H7 (cell line): ENCODE measurements at regions not wholly inside any gene's neighbourhood (a gene's known extent, or its start where the extent isn't known, plus 50 kb on each side); places are given as distances from the start of the nearest gene placed in this dataset.

Source experiments
- DNase-seq: peaks from one replicate; pipeline ENCODE4 v3.0.0; 2012
- H3K27me3 ChIP-seq: 2 replicates; pipeline ENCODE4 v1.6.0; 2011; ENCODE audit warnings: mild to moderate bottlenecking, low read length; ENCODE audit not compliant: control insufficient read depth, insufficient read depth
- H3K36me3 ChIP-seq: replicated peaks from 2 replicates; pipeline ENCODE4 v1.5.1; 2011; ENCODE audit warnings: low read length; ENCODE audit not compliant: control insufficient read depth, insufficient read depth
- H3K4me3 ChIP-seq: 2 replicates; pipeline ENCODE4 v1.5.1; 2011; ENCODE audit warnings: low read depth, mild to moderate bottlenecking, control low read depth, low read length, moderate library complexity; ENCODE audit not compliant: insufficient read depth

GRCh38 chr5:6013506-6013905, 364.8 kb downstream of the MED10 start:
- H3K27me3 ChIP-seq: no peaks in the 10 kb centered on the region
- DNase-seq: no peak
- H3K4me3 ChIP-seq: no peak overlapping the region
- no peaks in the 10 kb centered on the region for H3K36me3 ChIP-seq

- no peak for DNase-seq
- Histone ChIP-seq H3K4me3 (no peak overlapping the region), H3K36me3 (no peaks in the 10 kb centered on the region), H3K27me3 (no peaks in the 10 kb centered on the region)
These were observed 367.1 kb downstream of the MED10 start for GRCh38 chr5:6011199-6011598.

GRCh38 chr5:6006838-6007314, 371.5 kb downstream of the MED10 start:
- H3K36me3 ChIP-seq: no peaks in the 10 kb centered on the region
- DNase-seq: no peak
- H3K27me3 ChIP-seq: no peaks in the 10 kb centered on the region
- H3K4me3 ChIP-seq: no peak overlapping the region

- Histone ChIP-seq H3K27me3 (no peaks in the 10 kb centered on the region), H3K4me3 (no peak overlapping the region), H3K36me3 (no peaks in the 10 kb centered on the region)
- no peak for DNase-seq
These were observed 375.1 kb downstream of the MED10 start for GRCh38 chr5:6003040-6003825.

GRCh38 chr5:6000867-6001266, 377.5 kb downstream of the MED10 start:
- H3K27me3 ChIP-seq: no peaks in the 10 kb centered on the region
- no peak overlapping the region for H3K4me3 ChIP-seq
- peak; percentile 13 for DNase-seq
- H3K36me3 ChIP-seq: no peaks in the 10 kb centered on the region

- H3K27me3 ChIP-seq: no peaks in the 10 kb centered on the region
- no peaks in the 10 kb centered on the region for H3K36me3 ChIP-seq
- H3K4me3 ChIP-seq: no peak overlapping the region
- DNase-seq: no peak
These were observed 382.5 kb downstream of the MED10 start for GRCh38 chr5:5995819-5996218.

- DNase-seq: no peak
- Histone ChIP-seq H3K36me3 (no peaks in the 10 kb centered on the region), H3K27me3 (no peaks in the 10 kb centered on the region), H3K4me3 (no peak overlapping the region)
These were observed 391.7 kb downstream of the MED10 start for GRCh38 chr5:5986492-5987178.

- H3K27me3 ChIP-seq: no peaks in the 10 kb centered on the region
- no peak for DNase-seq
- H3K4me3 ChIP-seq: no peak overlapping the region
- no peaks in the 10 kb centered on the region for H3K36me3 ChIP-seq
These were observed 393.0 kb downstream of the MED10 start for GRCh38 chr5:5985332-5985731.

- no peaks in the 10 kb centered on the region for H3K36me3 ChIP-seq
- no peaks in the 10 kb centered on the region for H3K27me3 ChIP-seq
- H3K4me3 ChIP-seq: no peak overlapping the region
- no peak for DNase-seq
These were observed 394.9 kb downstream of the MED10 start for GRCh38 chr5:5983261-5983980.

GRCh38 chr5:5981562-5981961, 396.8 kb downstream of the MED10 start:
- H3K36me3 ChIP-seq: no peaks in the 10 kb centered on the region
- DNase-seq: no peak

GRCh38 chr5:5980538-5980895, 397.8 kb downstream of the MED10 start:
- Histone ChIP-seq H3K36me3 (no peaks in the 10 kb centered on the region), H3K4me3 (no peak overlapping the region), H3K27me3 (no peaks in the 10 kb centered on the region)
- no peak for DNase-seq

More at GRCh38 chr5:5981562-5981961, 396.8 kb downstream of the MED10 start:
- Histone ChIP-seq H3K27me3 (no peaks in the 10 kb centered on the region), H3K4me3 (no peak overlapping the region)

- DNase-seq: no peak
- no peaks in the 10 kb centered on the region for H3K36me3 ChIP-seq
- H3K4me3 ChIP-seq: no peak overlapping the region
- H3K27me3 ChIP-seq: no peaks in the 10 kb centered on the region
These were observed 398.4 kb downstream of the MED10 start for GRCh38 chr5:5979761-5980537.

GRCh38 chr5:5979377-5979760, 399.0 kb downstream of the MED10 start:
- DNase-seq: no peak
- Histone ChIP-seq H3K27me3 (no peaks in the 10 kb centered on the region), H3K36me3 (no peaks in the 10 kb centered on the region), H3K4me3 (no peak overlapping the region)
